PC-3 (cell line): ENCODE measurements at regions not wholly inside any gene's neighbourhood (a gene's known extent, or its start where the extent isn't known, plus 50 kb on each side); places are given as distances from the start of the nearest gene placed in this dataset.

Source experiments
- ATAC-seq: fragments of 200-7000 bp; cut with Tn5 transposase; 2 replicates; pipeline ENCODE4 v1.9.1; 2020; ENCODE audit warnings: mild to moderate bottlenecking, moderate library complexity
- BruUV-seq: library from RNA; stranded (reverse); fragments of 400-500 nt; replicated peaks from 2 replicates; lab custom pipeline; 2021; lab: Mats Ljungman, UMichigan
- CTCF ChIA-PET: fragments of 300-600 bp; sonication (Branson Sonifier 250); formaldehyde crosslinking; loops from one replicate; lab custom pipeline; 2022; ENCODE audit warnings: antibody characterized with exemption; lab: Charles Lee
- POLR2A ChIA-PET: fragments of 300-600 bp; sonication (Branson Sonifier 250); formaldehyde crosslinking; loops from one replicate; lab custom pipeline; 2022; ENCODE audit warnings: antibody characterized with exemption; ENCODE audit not compliant: unreplicated experiment; lab: Charles Lee
- DNase-seq: peaks from one replicate; pipeline ENCODE4 v3.0.0-alpha.2; 2015
- H2AFZ ChIP-seq: fragments of 300-600 bp; sonication (generic); 2 replicates; pipeline ENCODE4 v1.6.0; 2016; ENCODE audit warnings: antibody characterized with exemption, low read length
- H3F3A ChIP-seq: fragments of 300-600 bp; sonication (generic); one replicate; pipeline ENCODE4 v1.6.0; 2017; ENCODE audit warnings: antibody characterized with exemption, low read length, control low read depth, mild to moderate bottlenecking; ENCODE audit not compliant: unreplicated experiment
- H3K27ac ChIP-seq: fragments of 300-600 bp; sonication (generic); 2 replicates; pipeline ENCODE4 v1.5.1; 2016; ENCODE audit warnings: mild to moderate bottlenecking, low read length
- H3K27me3 ChIP-seq: fragments of 300-600 bp; sonication (generic); 2 replicates; pipeline ENCODE4 v1.6.1; 2016; ENCODE audit warnings: low read length, mixed read lengths
- H3K36me3 ChIP-seq: fragments of 300-600 bp; sonication (generic); 2 replicates; pipeline ENCODE4 v1.6.1; 2016; ENCODE audit warnings: low read depth, mixed run types, low read length, mixed read lengths
- H3K4me1 ChIP-seq: fragments of 300-600 bp; sonication (generic); 2 replicates; pipeline ENCODE4 v1.5.1; 2016; ENCODE audit warnings: low read length; ENCODE audit not compliant: insufficient read depth
- H3K4me2 ChIP-seq: fragments of 300-600 bp; sonication (generic); 2 replicates; pipeline ENCODE4 v1.6.0; 2016; ENCODE audit warnings: low read length
- H3K4me3 ChIP-seq: fragments of 300-600 bp; sonication (generic); 2 replicates; pipeline ENCODE4 v1.5.1; 2016; ENCODE audit warnings: mild to moderate bottlenecking, low read length, mixed read lengths
- H3K79me2 ChIP-seq: fragments of 300-600 bp; sonication (generic); 2 replicates; pipeline ENCODE4 v1.6.1; 2017; ENCODE audit warnings: low read length, mixed read lengths
- H3K9ac ChIP-seq: fragments of 300-600 bp; sonication (generic); 2 replicates; pipeline ENCODE4 v1.6.0; 2016; ENCODE audit warnings: mild to moderate bottlenecking, low read length
- H3K9me2 ChIP-seq: fragments of 300-600 bp; sonication (generic); replicated peaks from 2 replicates; pipeline ENCODE4 v1.6.1; 2016; ENCODE audit warnings: mixed run types, low read length, mixed read lengths
- H3K9me3 ChIP-seq: fragments of 300-600 bp; sonication (generic); 2 replicates; pipeline ENCODE4 v1.6.1; 2016; ENCODE audit warnings: low read length, mixed read lengths
- H4K20me1 ChIP-seq: fragments of 300-600 bp; sonication (generic); 2 replicates; pipeline ENCODE4 v1.6.1; 2016; ENCODE audit warnings: low read length, mixed read lengths
- CTCF ChIP-seq: fragments of 300-600 bp; sonication (generic); conservative IDR thresholded peaks from 2 replicates; pipeline ENCODE4 v1.5.1; 2017; ENCODE audit warnings: antibody characterized with exemption, low read depth, mild to moderate bottlenecking, low read length
- EZH2 ChIP-seq: fragments of 300-600 bp; sonication (generic); IDR thresholded peaks from one replicate; pipeline ENCODE4 v1.6.1; 2017; ENCODE audit warnings: antibody characterized with exemption, mild to moderate bottlenecking, low read length; ENCODE audit not compliant: unreplicated experiment
- EZH2phosphoT487 ChIP-seq: fragments of 300-600 bp; sonication (generic); IDR thresholded peaks from 2 replicates; pipeline ENCODE4 v1.6.1; 2018; ENCODE audit warnings: mild to moderate bottlenecking, antibody characterized with exemption, low read length, borderline replicate concordance
- intact Hi-C: fragments of 100-400 bp; cut with micrococcal nuclease; formaldehyde crosslinking; loops from 2 replicates; pipeline ENCODE4 v1.9.0; 2023

- ATAC-seq (no peak), DNase-seq (no peak)
- H3K9me3 ChIP-seq, result no peaks in the 10 kb centered on the region
- no TSS peak for BruUV-seq
- H3F3A ChIP-seq, result no peaks in the 10 kb centered on the region
- no peak overlapping the region for H3K27ac ChIP-seq
- no peak overlapping the region for H3K4me3 ChIP-seq
- H2AFZ ChIP-seq, result no peak overlapping the region
- no peaks in the 10 kb centered on the region for H3K79me2 ChIP-seq
- H3K4me2 ChIP-seq, result no peak overlapping the region
- H3K27me3 ChIP-seq, result no peaks in the 10 kb centered on the region
- H4K20me1 ChIP-seq, result no peaks in the 10 kb centered on the region
- ChIA-PET CTCF (no interaction called here), POLR2A (interaction anchor here (0.6 kb wide), 1 partner anchor 469 kb away, joined by 6 read pairs; no protein-coding TSS in a partner anchor)
- peaks cover 31% of the 10 kb centered on the region for H3K4me1 ChIP-seq
- H3K9ac ChIP-seq, result no peak overlapping the region
- TF ChIP-seq EZH2phosphoT487 (no peak), EZH2 (no peak), CTCF (no peak)
- intact Hi-C loops, result loop anchor here (2.0 to 5.0 kb wide), 2 partner anchors 35 to 49 kb away; no protein-coding TSS in a partner anchor
- H3K9me2 ChIP-seq, result no peaks in the 10 kb centered on the region
- no peaks in the 10 kb centered on the region for H3K36me3 ChIP-seq
Observed at GRCh38 chr1:234927971-234928640, 200.5 kb downstream of the TOMM20 start.

- Histone ChIP-seq H3K4me1 (peaks cover 26% of the 10 kb centered on the region), H3F3A (no peaks in the 10 kb centered on the region), H3K4me2 (no peak overlapping the region), H3K9ac (no peak overlapping the region), H3K36me3 (no peaks in the 10 kb centered on the region), H3K27ac (peak overlapping the region; percentile 92; the same call in 1 of the 2 replicates), H3K9me3 (no peaks in the 10 kb centered on the region), H3K4me3 (no peak overlapping the region), H3K79me2 (no peaks in the 10 kb centered on the region), H3K9me2 (no peaks in the 10 kb centered on the region), H3K27me3 (no peaks in the 10 kb centered on the region), H2AFZ (no peak overlapping the region), H4K20me1 (no peaks in the 10 kb centered on the region)
- ChIA-PET POLR2A (no interaction called here), CTCF (no interaction called here)
- BruUV-seq, result no TSS peak
- intact Hi-C loops, result loop anchor here (2.0 to 5.0 kb wide), 2 partner anchors 35 to 50 kb away; no protein-coding TSS in a partner anchor
- ATAC-seq (no peak), DNase-seq (no peak)
- TF ChIP-seq EZH2phosphoT487 (no peak), CTCF (no peak), EZH2 (no peak)
Observed at GRCh38 chr1:234927312-234927970, 201.2 kb downstream of the TOMM20 start.
